HepG2 (cell line): ENCODE measurements at regions not wholly inside any gene's neighbourhood (a gene's known extent, or its start where the extent isn't known, plus 50 kb on each side); places are given as distances from the start of the nearest gene placed in this dataset.

Experiments used
- ARNT2 ChIP-seq: sonication (generic); formaldehyde crosslinking; IDR thresholded peaks from 2 replicates; pipeline ENCODE4 v1.8.0; 2022; ENCODE audit warnings: mild to moderate bottlenecking, low read depth, missing genetic modification reagents, moderate library complexity
- KDM1A ChIP-seq: IDR thresholded peaks from 2 replicates; pipeline ENCODE4 v1.6.1; 2016; ENCODE audit warnings: missing compliant biosample characterization
- KLF16 ChIP-seq, 2 experiments: sonication (generic) in 1 of 2; formaldehyde crosslinking in 1 of 2; IDR thresholded peaks; 2 replicates each; pipeline versions ENCODE4 v1.6.1 to v1.8.0; 2016 to 2023; ENCODE audit warnings: missing genetic modification reagents in 2 of 2, missing compliant biosample characterization in 1 of 2
- NR2C2 ChIP-seq: sonication (generic); formaldehyde crosslinking; IDR thresholded peaks from 2 replicates; pipeline ENCODE4 v1.4.0; 2020; ENCODE audit warnings: missing genetic modification reagents, mild to moderate bottlenecking, moderate library complexity, borderline replicate concordance
- RAD21 ChIP-seq: fragments of 450-650 bp; formaldehyde crosslinking; IDR thresholded peaks from 2 replicates; pipeline ENCODE4 v1.5.0; 2020; ENCODE audit warnings: mild to moderate bottlenecking
- RARG ChIP-seq: sonication (generic); formaldehyde crosslinking; IDR thresholded peaks from 2 replicates; pipeline ENCODE4 v1.4.0; 2020; ENCODE audit warnings: low read depth, mild to moderate bottlenecking, missing genetic modification reagents
- SIN3A ChIP-seq: IDR thresholded peaks from 2 replicates; pipeline ENCODE4 v1.6.1; 2011; ENCODE audit warnings: low read depth, mild to moderate bottlenecking, control low read depth, low read length, borderline replicate concordance
- SUZ12 ChIP-seq: fragments of 150-350 bp; IDR thresholded peaks from 2 replicates; pipeline ENCODE4 v1.6.1; 2014; ENCODE audit warnings: low read depth, low read length
- YY1 ChIP-seq: IDR thresholded peaks from 2 replicates; pipeline ENCODE4 v1.6.1; 2011; ENCODE audit warnings: low read length, low read depth, moderate library complexity, mild to moderate bottlenecking; ENCODE audit not compliant: insufficient read depth, insufficient replicate concordance
- ZNF274 ChIP-seq: sonication (generic); formaldehyde crosslinking; IDR thresholded peaks from 2 replicates; pipeline ENCODE4 v1.5.1; 2020; ENCODE audit warnings: mild to moderate bottlenecking, missing genetic modification reagents
- TF ChIP-seq, protein P1 (sequence below): sonication (generic); formaldehyde crosslinking; IDR thresholded peaks from 2 replicates; pipeline ENCODE4 v1.4.0; 2020; ENCODE audit warnings: missing genetic modification reagents, mild to moderate bottlenecking, borderline replicate concordance
- TF ChIP-seq, protein P2 (sequence below): sonication (generic); formaldehyde crosslinking; IDR thresholded peaks from 2 replicates; pipeline ENCODE4 v1.5.1; 2020; ENCODE audit warnings: mild to moderate bottlenecking, missing genetic modification reagents

DNA sequence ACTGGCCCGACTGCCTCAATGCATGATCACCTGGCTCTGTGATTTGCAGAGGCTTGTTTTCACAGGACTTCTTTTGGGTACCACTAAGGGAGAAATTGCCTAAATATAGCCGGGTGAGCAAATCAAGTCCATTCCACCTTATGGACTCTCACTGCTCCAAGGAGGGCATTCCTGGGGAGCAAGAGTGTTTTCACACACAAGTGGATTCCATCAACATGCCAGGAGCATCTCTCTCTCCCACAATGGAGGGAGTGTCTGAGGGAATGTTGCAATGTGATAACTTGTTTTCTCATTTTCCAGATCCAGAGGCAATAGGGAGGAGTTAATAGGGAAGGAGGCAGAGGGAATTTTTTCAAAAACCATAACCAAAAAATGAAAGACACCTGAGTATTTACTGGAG, 250.7 kb downstream of the SATB2 start:
- TF ChIP-seq, protein P1, sequence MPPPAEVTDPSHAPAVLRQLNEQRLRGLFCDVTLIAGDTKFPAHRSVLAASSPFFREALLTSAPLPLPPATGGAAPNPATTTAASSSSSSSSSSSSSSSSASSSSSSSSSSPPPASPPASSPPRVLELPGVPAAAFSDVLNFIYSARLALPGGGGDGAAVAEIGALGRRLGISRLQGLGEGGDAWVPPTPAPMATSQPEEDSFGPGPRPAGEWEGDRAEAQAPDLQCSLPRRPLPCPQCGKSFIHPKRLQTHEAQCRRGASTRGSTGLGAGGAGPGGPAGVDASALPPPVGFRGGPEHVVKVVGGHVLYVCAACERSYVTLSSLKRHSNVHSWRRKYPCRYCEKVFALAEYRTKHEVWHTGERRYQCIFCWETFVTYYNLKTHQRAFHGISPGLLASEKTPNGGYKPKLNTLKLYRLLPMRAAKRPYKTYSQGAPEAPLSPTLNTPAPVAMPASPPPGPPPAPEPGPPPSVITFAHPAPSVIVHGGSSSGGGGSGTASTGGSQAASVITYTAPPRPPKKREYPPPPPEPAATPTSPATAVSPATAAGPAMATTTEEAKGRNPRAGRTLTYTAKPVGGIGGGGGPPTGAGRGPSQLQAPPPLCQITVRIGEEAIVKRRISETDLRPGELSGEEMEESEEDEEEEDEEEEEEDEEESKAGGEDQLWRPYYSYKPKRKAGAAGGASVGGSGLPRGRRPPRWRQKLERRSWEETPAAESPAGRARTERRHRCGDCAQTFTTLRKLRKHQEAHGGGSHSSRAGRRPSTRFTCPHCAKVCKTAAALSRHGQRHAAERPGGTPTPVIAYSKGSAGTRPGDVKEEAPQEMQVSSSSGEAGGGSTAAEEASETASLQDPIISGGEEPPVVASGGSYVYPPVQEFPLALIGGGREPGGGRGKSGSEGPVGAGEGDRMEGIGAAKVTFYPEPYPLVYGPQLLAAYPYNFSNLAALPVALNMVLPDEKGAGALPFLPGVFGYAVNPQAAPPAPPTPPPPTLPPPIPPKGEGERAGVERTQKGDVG (CRISPR knock-in tag), result no peak
- TF ChIP-seq YY1, result no peak
- TF ChIP-seq NR2C2, result no peak
- no peak for TF ChIP-seq ARNT2
- TF ChIP-seq RAD21 (CRISPR knock-in tag), result no peak
- TF ChIP-seq, protein P2, sequence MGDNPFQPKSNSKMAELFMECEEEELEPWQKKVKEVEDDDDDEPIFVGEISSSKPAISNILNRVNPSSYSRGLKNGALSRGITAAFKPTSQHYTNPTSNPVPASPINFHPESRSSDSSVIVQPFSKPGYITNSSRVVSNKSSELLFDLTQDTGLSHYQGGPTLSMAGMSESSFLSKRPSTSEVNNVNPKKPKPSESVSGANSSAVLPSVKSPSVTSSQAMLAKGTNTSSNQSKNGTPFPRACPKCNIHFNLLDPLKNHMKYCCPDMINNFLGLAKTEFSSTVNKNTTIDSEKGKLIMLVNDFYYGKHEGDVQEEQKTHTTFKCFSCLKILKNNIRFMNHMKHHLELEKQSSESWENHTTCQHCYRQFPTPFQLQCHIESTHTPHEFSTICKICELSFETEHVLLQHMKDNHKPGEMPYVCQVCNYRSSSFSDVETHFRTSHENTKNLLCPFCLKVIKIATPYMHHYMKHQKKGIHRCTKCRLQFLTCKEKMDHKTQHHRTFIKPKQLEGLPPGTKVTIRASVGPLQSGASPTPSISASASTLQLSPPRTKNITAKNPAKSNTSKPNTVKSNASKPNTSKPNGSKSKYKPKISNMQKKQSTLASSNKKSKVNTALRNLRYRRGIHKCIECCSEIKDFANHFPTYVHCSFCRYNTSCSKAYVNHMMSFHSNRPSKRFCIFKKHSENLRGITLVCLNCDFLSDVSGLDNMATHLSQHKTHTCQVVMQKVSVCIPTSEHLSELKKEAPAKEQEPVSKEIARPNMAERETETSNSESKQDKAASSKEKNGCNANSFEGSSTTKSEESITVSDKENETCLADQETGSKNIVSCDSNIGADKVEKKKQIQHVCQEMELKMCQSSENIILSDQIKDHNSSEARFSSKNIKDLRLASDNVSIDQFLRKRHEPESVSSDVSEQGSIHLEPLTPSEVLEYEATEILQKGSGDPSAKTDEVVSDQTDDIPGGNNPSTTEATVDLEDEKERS, result no peak
- TF ChIP-seq KDM1A (CRISPR knock-in tag), result no peak
- no peak for TF ChIP-seq ZNF274 (CRISPR knock-in tag)
- TF ChIP-seq SIN3A, result no peak
- TF ChIP-seq SUZ12, result no peak
- no peak for TF ChIP-seq KLF16 (CRISPR knock-in tag; IDR thresholded peaks at IDR 0.05)
- TF ChIP-seq RARG (CRISPR knock-in tag), result no peak
